Cardiac muscle cell (in vitro differentiated cells and primary cell): ENCODE measurements at regions not wholly inside any gene's neighbourhood (a gene's known extent, or its start where the extent isn't known, plus 50 kb on each side); places are given as distances from the start of the nearest gene placed in this dataset.
"Not testable (repeated sequence)": the region's sequence is repeated elsewhere in the genome, so short reads cannot be mapped to it uniquely, and the experiment has no call there.

Experiments
- DNase-seq, 2 donors: peaks; one replicate each; pipeline versions ENCODE4 v3.0.0 to v3.0.0-alpha.2; 2010 to 2017; ENCODE audit warnings: low read depth in 1 of 2, low spot score in 1 of 2
- H3K27ac ChIP-seq: fragments of 200-600 bp; sonication (generic); 2 replicates; pipeline ENCODE4 v1.5.1; 2016
- H3K27me3 ChIP-seq: fragments of 200-600 bp; sonication (generic); 2 replicates; pipeline ENCODE4 v1.6.0; 2016; ENCODE audit warnings: control low read depth
- H3K36me3 ChIP-seq: fragments of 200-600 bp; sonication (generic); 2 replicates; pipeline ENCODE4 v1.5.1; 2016; ENCODE audit warnings: control low read depth
- H3K4me1 ChIP-seq: fragments of 200-600 bp; sonication (generic); 2 replicates; pipeline ENCODE4 v1.8.1; 2017; ENCODE audit warnings: low read depth, mild to moderate bottlenecking, mixed run types
- H3K4me3 ChIP-seq: fragments of 200-600 bp; sonication (generic); 2 replicates; pipeline ENCODE4 v1.5.1; 2016; ENCODE audit warnings: mild to moderate bottlenecking
- H3K9me3 ChIP-seq: fragments of 200-600 bp; sonication (generic); 2 replicates; pipeline ENCODE4 v1.5.1; 2017; ENCODE audit warnings: low read depth, mild to moderate bottlenecking, control low read depth
- TF ChIP-seq, protein P1 (sequence below): IDR thresholded peaks from 2 replicates; pipeline ENCODE4 v1.5.1; 2012; ENCODE audit warnings: low read depth, mild to moderate bottlenecking, low read length

DNA sequence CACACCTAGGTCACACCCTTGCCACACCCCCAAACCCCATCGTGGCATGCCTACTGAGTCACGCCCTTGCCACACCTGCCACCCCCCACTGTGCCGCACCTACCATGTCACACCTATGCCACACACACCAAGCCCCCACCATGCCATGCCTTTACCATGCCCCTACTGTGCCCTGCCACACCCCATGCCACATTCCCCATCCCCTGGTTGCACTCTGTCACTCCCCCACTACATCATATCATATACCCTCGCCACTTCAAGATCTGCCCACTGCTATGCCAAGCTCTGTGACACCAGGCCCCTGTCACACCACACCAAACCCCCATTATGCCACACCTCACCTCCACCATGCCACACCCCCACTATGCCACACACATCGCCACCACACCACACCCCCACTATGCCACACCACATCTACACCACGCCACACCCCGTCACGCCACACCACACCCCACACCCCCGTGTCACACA is 101.2 kb downstream of the OLFM1 start:
- TF ChIP-seq, protein P1, sequence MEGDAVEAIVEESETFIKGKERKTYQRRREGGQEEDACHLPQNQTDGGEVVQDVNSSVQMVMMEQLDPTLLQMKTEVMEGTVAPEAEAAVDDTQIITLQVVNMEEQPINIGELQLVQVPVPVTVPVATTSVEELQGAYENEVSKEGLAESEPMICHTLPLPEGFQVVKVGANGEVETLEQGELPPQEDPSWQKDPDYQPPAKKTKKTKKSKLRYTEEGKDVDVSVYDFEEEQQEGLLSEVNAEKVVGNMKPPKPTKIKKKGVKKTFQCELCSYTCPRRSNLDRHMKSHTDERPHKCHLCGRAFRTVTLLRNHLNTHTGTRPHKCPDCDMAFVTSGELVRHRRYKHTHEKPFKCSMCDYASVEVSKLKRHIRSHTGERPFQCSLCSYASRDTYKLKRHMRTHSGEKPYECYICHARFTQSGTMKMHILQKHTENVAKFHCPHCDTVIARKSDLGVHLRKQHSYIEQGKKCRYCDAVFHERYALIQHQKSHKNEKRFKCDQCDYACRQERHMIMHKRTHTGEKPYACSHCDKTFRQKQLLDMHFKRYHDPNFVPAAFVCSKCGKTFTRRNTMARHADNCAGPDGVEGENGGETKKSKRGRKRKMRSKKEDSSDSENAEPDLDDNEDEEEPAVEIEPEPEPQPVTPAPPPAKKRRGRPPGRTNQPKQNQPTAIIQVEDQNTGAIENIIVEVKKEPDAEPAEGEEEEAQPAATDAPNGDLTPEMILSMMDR, result no peak
- Histone ChIP-seq H3K4me3 (no peak overlapping the region), H3K27ac (no peak overlapping the region), H3K9me3 (no peaks in the 10 kb centered on the region), H3K36me3 (no peaks in the 10 kb centered on the region), H3K4me1 (peaks cover 10% of the 10 kb centered on the region), H3K27me3 (no peaks in the 10 kb centered on the region)
- no peak for DNase-seq

DNA sequence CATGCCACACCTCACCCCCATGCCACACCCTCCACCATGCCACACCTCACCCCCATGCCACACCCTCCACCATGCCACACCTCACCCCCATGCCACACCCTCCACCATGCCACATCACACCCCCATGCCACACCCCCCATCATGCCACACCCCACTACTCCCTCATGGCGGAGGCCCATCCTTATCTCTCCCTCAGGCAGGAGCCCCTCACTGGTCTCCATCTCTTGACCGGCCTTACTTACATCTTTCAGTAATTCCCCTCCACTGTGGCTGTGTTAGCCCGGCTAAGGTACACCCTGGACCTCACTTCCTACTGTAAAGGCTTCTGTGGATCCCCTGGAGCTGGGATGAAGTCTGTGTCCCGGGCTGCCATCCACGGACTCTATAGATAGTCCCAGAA is 102.0 kb downstream of the OLFM1 start:
- DNase-seq, result no peak
- Histone ChIP-seq H3K9me3 (no peaks in the 10 kb centered on the region), H3K36me3 (no peaks in the 10 kb centered on the region), H3K4me1 (peaks cover 10% of the 10 kb centered on the region), H3K27ac (no peak overlapping the region), H3K27me3 (no peaks in the 10 kb centered on the region), H3K4me3 (no peak overlapping the region)
- TF ChIP-seq, protein P1, result no peak

DNA sequence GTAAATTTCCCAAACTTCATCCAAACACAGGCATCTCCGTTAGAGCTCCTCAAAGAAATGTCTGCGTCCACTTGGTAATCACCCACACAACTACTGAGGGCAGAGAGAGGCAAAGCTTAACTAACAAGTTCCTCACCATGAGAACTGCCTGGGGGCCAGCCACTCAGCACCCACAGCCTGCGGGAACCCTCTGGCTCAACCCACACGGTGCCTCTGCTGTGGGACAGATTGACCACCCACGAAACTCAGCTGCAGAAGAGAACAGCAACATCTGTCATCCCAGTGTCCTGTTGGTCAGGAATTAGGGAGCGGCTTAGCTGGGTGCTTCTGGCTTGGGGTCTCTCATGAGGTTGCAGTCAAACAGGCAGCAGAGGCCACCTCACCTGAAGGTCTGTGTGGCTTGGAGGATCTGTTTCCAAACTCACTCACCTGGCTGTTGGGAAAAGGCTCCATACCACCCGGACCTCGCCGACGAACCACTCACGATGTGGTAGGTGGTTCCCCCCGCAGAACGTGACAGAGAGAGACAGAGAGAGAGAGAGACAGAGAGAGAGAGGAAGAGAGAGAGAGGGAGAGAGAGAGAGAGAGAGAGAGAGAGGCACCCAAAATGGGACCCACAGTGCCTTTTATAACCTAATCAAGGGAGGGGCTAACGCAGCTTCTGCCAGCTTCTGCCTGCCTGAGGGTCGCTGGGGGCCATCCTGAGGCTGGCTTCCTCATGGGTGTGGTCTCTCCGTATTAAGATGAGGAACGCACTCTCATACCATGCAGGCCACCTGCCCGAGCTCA is 103.5 kb downstream of the OLFM1 start:
- DNase-seq, result no peak
- H3K9me3 ChIP-seq, result no peaks in the 10 kb centered on the region
- H3K27me3 ChIP-seq, result no peaks in the 10 kb centered on the region
- TF ChIP-seq, protein P1, result no peak
- H3K36me3 ChIP-seq, result no peaks in the 10 kb centered on the region
- H3K27ac ChIP-seq, result no peak overlapping the region
- H3K4me3 ChIP-seq, result no peak overlapping the region
- H3K4me1 ChIP-seq, result peaks cover 10% of the 10 kb centered on the region

DNA sequence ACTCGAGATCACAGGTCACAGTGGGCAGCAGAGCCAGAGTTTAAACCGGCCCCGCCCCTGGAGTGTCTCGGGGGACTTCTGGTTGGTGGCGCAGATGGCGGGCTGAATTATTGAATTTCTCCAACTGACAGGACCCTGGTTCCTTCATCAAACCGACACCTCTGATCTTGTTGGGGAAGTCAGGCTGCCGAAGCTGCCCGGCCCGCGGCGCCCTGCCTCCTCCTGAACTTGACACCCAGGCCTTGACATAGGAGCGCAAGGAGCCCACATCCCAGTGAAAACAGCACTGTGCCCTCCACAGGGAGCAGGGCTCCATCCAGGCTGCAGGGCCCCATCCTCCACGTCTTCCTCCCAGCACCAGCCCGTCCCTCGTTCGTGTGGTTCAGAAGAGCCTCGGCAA is 105.2 kb downstream of the OLFM1 start:
- TF ChIP-seq, protein P1, result no peak
- Histone ChIP-seq H3K4me3 (no peak overlapping the region), H3K36me3 (no peaks in the 10 kb centered on the region), H3K4me1 (no peaks in the 10 kb centered on the region), H3K27me3 (peaks cover 3% of the 10 kb centered on the region), H3K27ac (no peak overlapping the region), H3K9me3 (no peaks in the 10 kb centered on the region)
- DNase-seq, result no peak

DNA sequence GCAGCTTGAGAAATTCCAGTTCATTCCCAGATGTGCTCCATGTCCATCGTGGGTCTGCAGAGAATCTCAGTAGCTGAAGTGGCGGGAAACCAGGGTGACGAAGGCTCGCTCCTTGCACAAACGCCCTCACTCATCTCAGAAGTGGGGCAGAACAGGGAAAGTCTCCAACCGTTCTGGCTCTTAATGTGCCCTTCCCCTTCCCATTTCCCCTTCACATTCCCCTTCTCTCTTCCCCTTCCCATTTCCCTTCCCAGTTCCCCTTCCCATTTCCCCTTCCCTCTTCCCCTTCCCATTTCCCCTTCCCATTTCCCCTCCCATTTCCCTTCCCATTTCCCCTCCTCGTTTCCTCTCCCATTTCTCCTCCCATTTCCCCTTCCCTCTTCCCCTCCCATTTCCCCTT is 108.5 kb downstream of the OLFM1 start:
- not testable (repeated sequence) for H3K9me3 ChIP-seq, H3K36me3 ChIP-seq, H3K4me1 ChIP-seq, DNase-seq, H3K4me3 ChIP-seq, H3K27ac ChIP-seq
- H3K27me3 ChIP-seq, result peaks cover 13% of the 10 kb centered on the region

DNA sequence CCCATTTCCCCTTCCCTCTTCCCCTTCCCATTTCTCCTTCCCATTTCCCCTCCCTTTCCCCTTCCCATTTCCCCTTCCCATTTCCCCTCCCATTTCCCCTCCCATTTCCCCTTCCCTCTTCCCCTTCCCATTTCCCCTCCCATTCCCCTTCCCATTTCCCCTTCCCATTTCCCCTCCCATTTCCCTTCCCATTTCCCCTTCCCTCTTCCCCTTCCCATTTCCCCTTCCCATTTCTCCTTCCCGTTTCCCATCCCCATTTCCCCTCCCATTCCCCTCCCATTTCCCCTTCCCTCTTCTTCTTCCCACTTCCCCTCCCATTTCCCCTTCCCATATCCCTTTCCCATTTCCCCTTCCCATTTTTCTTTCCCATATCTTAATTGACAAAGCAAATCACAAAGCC is 109.0 kb downstream of the OLFM1 start:
- no peaks in the 10 kb centered on the region for H3K36me3 ChIP-seq
- no peaks in the 10 kb centered on the region for H3K4me1 ChIP-seq
- TF ChIP-seq, protein P1, result no peak
- H3K27ac ChIP-seq, result no peak overlapping the region
- H3K27me3 ChIP-seq, result peaks cover 13% of the 10 kb centered on the region
- no peak overlapping the region for H3K4me3 ChIP-seq
- DNase-seq, result no peak
- H3K9me3 ChIP-seq, result no peaks in the 10 kb centered on the region
